GM18870 (cell line): ENCODE measurements at regions not wholly inside any gene's neighbourhood (a gene's known extent, or its start where the extent isn't known, plus 50 kb on each side); places are given as distances from the start of the nearest gene placed in this dataset.
"Not testable (repeated sequence)": the region's sequence is repeated elsewhere in the genome, so short reads cannot be mapped to it uniquely, and the experiment has no call there.

Experiments
- ATAC-seq: cut with Tn5 transposase; IDR thresholded peaks from one replicate; pipeline ENCODE4 v1.9.1; 2021; ENCODE audit warnings: moderate library complexity; ENCODE audit not compliant: unreplicated experiment

DNA sequence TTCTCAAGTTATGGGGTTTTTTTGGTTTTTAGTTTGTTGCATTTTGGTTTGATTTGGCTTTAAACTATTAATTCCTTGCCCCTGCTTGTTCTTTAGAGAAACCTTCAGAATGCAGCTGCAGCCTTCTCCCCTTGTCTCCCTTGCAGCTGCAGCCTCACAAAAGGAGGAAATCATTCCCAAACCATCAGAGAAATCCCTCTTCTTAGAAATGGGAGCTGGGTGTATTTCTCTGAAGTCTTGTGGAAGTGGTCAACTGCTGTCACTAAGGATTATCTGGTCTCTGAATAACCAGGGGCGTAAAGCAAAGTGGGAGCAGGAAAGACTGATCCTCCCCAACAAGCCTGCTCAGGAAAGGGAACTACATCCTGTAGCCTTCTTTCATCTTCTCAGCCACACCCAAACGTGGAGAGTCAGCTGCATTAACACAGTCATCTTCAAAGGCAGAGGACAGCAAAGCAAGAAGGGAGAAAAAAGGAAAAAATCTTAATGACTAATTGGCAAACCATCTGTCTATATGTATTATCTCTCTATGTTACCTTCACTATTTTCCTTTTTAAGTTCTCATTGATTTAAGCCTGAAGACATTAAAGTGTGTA lies 1834.1 kb upstream of the PIK3C3 start:
- no peak for ATAC-seq

DNA sequence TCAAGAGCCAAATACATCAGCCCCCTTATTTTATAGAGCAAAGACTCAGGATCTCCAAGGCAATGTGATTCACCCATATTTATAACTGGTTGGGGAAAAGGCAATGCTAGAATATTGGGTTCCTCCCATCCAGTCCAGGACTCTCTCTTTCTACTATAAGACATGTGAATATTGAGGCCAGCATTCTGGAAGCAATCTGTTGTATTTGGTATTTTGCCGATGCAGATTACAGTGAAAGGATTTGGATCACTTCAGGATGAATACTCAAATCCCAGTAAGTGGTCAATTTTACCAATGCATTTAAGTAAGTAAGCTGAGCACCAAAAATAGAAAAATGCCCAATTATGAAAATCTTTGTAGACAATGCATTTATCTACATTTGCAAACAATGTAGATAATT lies 1834.7 kb upstream of the PIK3C3 start:
- ATAC-seq = no peak

- not testable (repeated sequence) for ATAC-seq
Observed at GRCh38 chr18:40119581-40119980, 1835.5 kb upstream of the PIK3C3 start.

GRCh38 chr18:40110455-40110854 lies 1844.6 kb upstream of the PIK3C3 start:
- ATAC-seq = no peak

GRCh38 chr18:40109252-40110049 lies 1845.6 kb upstream of the PIK3C3 start:
- ATAC-seq = no peak

GRCh38 chr18:40108596-40108995 lies 1846.4 kb upstream of the PIK3C3 start:
- no peak for ATAC-seq

- no peak for ATAC-seq
Observed at GRCh38 chr18:40102903-40103302, 1852.1 kb upstream of the PIK3C3 start.

DNA sequence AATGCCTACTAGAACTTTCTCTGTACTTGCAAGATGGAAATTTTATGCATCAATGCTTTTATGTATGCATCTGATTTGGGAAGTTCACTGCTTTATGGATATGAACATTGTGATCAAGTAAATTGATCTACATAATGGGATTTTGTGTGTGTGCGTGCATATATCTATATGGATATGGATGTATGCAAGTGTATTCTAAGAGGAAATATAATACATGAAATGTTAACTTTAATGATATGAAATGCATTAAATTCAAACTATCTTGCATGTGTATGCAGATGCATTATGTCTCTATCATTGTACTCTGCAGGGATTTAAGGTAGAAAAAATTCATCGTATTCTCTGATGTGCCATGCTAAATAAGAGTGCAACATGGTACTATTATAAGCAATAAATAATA lies 1855.4 kb upstream of the PIK3C3 start:
- ATAC-seq = no peak

DNA sequence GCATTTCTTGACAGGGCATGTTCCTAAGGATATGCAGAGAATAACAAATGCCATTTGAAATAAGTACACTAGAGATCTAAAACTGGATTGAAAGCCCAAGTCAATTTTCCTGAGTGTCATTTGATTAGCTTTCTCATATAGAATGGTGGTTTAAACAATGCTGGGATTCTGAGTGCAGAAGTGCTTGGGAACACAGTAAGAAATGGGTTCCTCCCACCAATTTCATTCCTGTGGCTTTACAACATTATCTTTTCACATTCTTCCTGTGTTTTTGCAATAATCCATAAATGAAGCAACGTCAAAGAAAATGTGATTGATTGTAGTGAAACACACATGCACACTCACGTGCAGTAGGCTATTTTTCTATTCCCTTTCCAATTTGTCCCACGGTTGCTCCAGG lies 1858.4 kb upstream of the PIK3C3 start:
- ATAC-seq = no peak

DNA sequence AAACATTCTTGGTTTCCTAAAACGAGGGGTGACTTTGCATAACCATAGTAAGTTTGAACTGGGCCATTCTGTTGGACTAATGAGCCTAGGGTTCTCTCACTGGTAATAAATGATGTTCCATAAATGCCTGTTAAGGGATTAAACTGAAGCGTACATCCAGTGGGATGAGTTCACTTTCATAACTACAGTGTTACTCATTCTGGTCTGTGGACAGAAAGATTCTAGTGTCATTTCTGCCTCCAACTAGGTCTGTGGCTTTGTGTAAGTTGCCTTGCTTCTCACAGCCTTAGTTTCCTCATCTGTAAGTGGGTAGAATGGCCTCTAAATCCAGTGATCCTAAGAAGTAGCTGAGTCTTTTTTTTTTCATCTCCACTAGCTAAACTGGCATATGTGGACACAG lies 1860.6 kb upstream of the PIK3C3 start:
- no peak for ATAC-seq

- no peak for ATAC-seq
Observed at GRCh38 chr18:40088130-40088529, 1866.9 kb upstream of the PIK3C3 start.

GRCh38 chr18:40079786-40080185 lies 1875.2 kb upstream of the PIK3C3 start:
- ATAC-seq = no peak

GRCh38 chr18:40075616-40076015 lies 1879.4 kb upstream of the PIK3C3 start:
- ATAC-seq = no peak

DNA sequence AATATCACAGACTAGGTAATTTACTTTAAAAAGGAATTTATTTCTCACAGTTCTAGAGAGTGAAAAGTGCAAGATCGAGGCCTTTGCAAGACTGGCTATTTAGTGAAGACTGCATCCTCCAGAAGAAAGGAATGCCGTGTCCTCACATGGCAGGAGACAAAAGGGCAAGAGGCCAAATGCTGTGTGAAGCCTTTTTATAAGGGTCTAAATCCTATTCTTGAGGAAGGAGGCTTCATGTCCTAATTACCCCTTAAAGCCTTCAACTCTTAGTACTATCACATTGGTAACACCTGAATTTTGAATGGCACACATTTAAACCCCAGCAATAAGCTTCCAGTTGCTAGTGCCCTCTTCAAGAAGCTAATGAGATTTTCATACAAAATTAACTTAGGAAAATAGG lies 1882.3 kb upstream of the PIK3C3 start:
- ATAC-seq = no peak

DNA sequence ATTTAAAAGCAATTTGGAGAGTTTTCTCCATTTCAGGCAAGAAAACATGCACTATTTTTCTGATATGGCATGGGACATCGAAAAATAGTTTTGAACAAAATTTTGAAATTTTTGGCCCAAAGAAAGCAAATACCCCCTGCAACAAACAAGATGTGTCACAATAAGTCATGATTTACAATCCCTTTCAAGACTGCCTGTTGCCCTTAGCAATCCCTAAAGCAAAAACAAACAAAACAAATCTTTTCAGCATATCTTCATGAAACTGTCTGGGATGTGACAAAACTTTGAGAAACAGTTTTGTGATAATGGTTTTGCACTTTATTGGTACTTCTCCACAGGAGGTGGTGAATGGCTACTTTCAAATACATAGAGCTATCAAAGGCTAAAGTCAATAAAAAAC lies 1888.7 kb upstream of the PIK3C3 start:
- no peak for ATAC-seq

DNA sequence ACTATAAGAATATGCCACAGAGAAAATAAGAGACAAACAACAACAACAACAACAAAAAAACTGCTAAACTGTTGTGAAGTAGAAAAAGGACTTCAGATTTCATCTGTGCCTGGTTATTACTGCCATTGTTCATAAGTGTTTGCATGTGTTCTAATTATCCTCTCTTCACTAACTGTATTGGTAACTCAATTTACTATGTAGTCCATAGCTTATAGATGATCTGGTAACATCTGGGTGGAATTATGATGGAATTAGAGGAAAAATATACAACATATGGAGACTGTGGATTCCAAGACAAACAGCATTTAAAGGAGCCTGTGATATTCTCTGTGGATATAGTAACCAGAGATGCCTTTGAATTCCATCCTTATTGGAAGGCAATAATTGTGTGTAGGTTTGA lies 1891.5 kb upstream of the PIK3C3 start:
- ATAC-seq = no peak

DNA sequence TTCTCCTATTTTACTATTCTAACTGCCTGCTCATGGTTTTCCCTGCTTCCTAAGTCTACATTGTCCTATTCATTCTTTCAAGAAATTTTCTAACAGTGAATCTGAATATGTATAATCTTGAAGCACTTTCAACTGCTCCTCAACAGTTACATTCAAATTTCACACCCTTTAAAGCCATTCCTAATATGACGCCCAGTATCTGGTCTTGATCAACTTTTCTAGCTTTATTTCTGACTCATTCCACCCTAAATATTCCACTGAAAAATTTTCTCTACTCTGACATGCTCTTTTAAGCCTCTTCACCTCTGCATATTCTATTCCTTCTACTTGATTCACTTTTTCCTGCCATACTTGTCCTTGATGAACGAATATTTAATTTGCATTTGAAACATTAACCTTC lies 1893.9 kb upstream of the PIK3C3 start:
- no peak for ATAC-seq

GRCh38 chr18:40060562-40060961 lies 1894.5 kb upstream of the PIK3C3 start:
- no peak for ATAC-seq

GRCh38 chr18:40058811-40059570 lies 1896.0 kb upstream of the PIK3C3 start:
- ATAC-seq = no peak

- ATAC-seq = no peak
Observed at GRCh38 chr18:40056079-40056692, 1898.8 kb upstream of the PIK3C3 start.

DNA sequence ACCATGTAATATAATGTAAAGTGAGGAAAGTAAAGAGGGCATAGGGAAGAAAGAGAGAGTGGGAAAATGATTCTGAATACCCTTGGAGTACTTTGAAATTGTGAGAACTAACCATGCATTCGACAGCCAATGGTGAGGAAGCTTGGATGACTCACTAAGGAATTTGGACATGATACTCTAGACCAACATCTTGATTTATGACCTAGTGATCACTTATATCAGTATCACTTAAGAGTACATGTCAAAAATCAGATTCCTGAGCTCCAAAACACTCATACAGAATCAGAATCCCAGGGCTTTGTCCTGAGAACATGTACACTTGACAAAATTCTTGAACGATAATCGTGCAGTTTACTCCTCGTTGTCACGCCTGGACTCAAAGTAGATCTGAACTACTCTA lies 1899.8 kb upstream of the PIK3C3 start:
- ATAC-seq = no peak

- no peak for ATAC-seq
Observed at GRCh38 chr18:40049716-40050115, 1905.3 kb upstream of the PIK3C3 start.
